Inflammatory macrophage treated with lipopolysaccharide for 4 hours (primary cell): ENCODE measurements at regions not wholly inside any gene's neighbourhood (a gene's known extent, or its start where the extent isn't known, plus 50 kb on each side); places are given as distances from the start of the nearest gene placed in this dataset.
"Not testable (repeated sequence)": the region's sequence is repeated elsewhere in the genome, so short reads cannot be mapped to it uniquely, and the experiment has no call there.

Source experiments
- DNase-seq: peaks from one replicate; pipeline ENCODE4 v3.0.0-alpha.2; 2020

- DNase-seq, result no peak
Observed at GRCh38 chr4:177809791-177810190, 367.6 kb upstream of the AGA start.

GRCh38 chr4:177810220-177810619, 368.0 kb upstream of the AGA start:
- DNase-seq, result no peak

- not testable (repeated sequence) for DNase-seq
Observed at GRCh38 chr4:177818392-177818791, 376.2 kb upstream of the AGA start.

- DNase-seq, result no peak
Observed at GRCh38 chr4:177826973-177827372, 384.7 kb upstream of the AGA start.

- DNase-seq, result no peak
Observed at GRCh38 chr4:177841258-177841657, 399.0 kb upstream of the AGA start.

- DNase-seq, result no peak
Observed at GRCh38 chr4:177853229-177853628, 411.0 kb upstream of the AGA start.

- no peak for DNase-seq
Observed at GRCh38 chr4:177855507-177856197, 413.4 kb upstream of the AGA start.

GRCh38 chr4:177860171-177860570, 417.9 kb upstream of the AGA start:
- DNase-seq, result no peak

- DNase-seq, result no peak
Observed at GRCh38 chr4:177861551-177862094, 419.4 kb upstream of the AGA start.

- DNase-seq, result no peak
Observed at GRCh38 chr4:177862541-177863176, 420.4 kb upstream of the AGA start.

GRCh38 chr4:177879851-177880250, 437.6 kb upstream of the AGA start:
- no peak for DNase-seq

- no peak for DNase-seq
Observed at GRCh38 chr4:177895136-177895535, 452.9 kb upstream of the AGA start.

- DNase-seq, result no peak
Observed at GRCh38 chr4:177901786-177902185, 459.5 kb upstream of the AGA start.

GRCh38 chr4:177902386-177902785, 460.1 kb upstream of the AGA start:
- no peak for DNase-seq

- DNase-seq, result no peak
Observed at GRCh38 chr4:177907736-177908424, 465.6 kb upstream of the AGA start.

- no peak for DNase-seq
Observed at GRCh38 chr4:177921715-177922114, 479.5 kb upstream of the AGA start.

GRCh38 chr4:177923888-177924287, 481.7 kb upstream of the AGA start:
- no peak for DNase-seq

GRCh38 chr4:177937041-177937440, 494.8 kb upstream of the AGA start:
- DNase-seq, result no peak

- DNase-seq, result no peak
Observed at GRCh38 chr4:177938226-177938625, 496.0 kb upstream of the AGA start.

- DNase-seq, result no peak
Observed at GRCh38 chr4:177945268-177945667, 503.0 kb upstream of the AGA start.

- DNase-seq, result no peak
Observed at GRCh38 chr4:177947607-177948006, 505.4 kb upstream of the AGA start.

- DNase-seq, result no peak
Observed at GRCh38 chr4:177948853-177949252, 506.6 kb upstream of the AGA start.

GRCh38 chr4:177951026-177951425, 508.8 kb upstream of the AGA start:
- DNase-seq, result no peak

GRCh38 chr4:177952723-177953122, 510.5 kb upstream of the AGA start:
- no peak for DNase-seq
